ENCODE measurements at regions not wholly inside any gene's neighbourhood (a gene's known extent, or its start where the extent isn't known, plus 50 kb on each side); places are given as distances from the start of the nearest gene placed in this dataset.
"Not testable (repeated sequence)": the region's sequence is repeated elsewhere in the genome, so short reads cannot be mapped to it uniquely, and the experiment has no call there.

- H3K9ac ChIP-seq, H3K4me3 ChIP-seq, H3K27ac ChIP-seq, H3K27me3 ChIP-seq, H3K4me1 ChIP-seq, H3K36me3 ChIP-seq, H3K4me2 ChIP-seq, H4K20me1 ChIP-seq: not testable (repeated sequence)
- peaks cover 19 to 34% (median 25%) of the 10 kb centered on the region in 11 experiments for H3K9me3 ChIP-seq (replicated peaks in 1 of 11)
Measured at GRCh38 chr19:21668072-21668773, 99.2 kb downstream of the ZNF100 start.

DNA sequence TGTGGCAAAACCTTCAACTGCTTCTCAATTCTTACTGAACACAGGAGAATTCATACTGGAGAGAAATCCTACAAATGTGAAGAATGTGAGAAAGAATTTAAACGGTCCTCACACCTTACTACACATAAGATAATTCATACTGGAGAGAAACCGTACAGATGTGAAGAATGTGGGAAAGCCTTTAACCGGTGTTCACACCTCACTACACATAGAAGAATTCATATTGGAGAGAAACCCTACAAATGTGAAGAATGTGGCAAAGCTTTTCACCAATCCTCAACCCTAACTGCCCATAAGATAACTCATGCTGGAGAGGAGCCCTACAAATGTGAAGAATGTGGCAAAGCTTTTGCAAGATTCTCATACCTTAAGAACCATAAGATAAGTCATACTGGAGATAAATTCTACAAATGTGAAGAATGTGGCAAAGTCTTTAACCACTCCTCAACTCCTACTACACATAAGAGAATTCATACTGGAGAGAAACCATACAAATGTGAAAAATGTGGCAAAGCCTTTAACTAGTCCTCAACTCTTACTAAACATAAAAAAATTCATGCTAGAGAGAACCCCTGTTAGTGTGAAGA, 111.7 kb downstream of the ZNF100 start:
- H3K4me1 ChIP-seq = no peaks in the 10 kb centered on the region
- H3K27me3 ChIP-seq = no peaks in the 10 kb centered on the region
- no peak overlapping the region for H3K9ac ChIP-seq
- 0 out of 22 replicates have a peak, but pooled peaks cover 0 to 3% (median 0%) of the 10 kb centered on the region in 11 experiments for H3K36me3 ChIP-seq
- peaks cover 55 to 86% (median 68%) of the 10 kb centered on the region in 11 experiments for H3K9me3 ChIP-seq (replicated peaks in 1 of 11)
- no peak overlapping the region for H3K27ac ChIP-seq
- H3K4me2 ChIP-seq = no peak overlapping the region
- no peak overlapping the region for H3K4me3 ChIP-seq
- TF ChIP-seq Cebpa-rat (IDR thresholded peaks at IDR 0.05) = no peak
- no peaks in the 10 kb centered on the region for H4K20me1 ChIP-seq

DNA sequence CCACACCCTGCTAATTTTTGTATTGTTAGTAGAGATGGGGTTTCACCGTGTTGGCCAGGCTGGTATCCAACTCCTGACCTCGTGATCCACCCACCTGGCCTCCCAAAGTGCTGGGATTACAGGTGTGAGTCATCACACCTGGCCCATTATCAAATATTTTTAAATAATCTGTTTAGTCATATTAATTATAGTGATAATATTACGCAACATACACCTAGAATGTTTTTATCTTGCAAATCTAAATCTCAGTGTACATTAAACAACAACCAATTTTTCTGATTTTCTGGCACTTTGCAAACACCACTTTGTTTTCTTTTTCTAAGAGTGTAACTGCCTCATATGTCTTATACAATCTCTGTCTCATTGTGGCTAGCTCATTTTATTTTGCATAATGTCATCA, 115.9 kb downstream of the ZNF100 start:
- H3K4me3 ChIP-seq, H3K27me3 ChIP-seq, H3K9ac ChIP-seq, H3K4me2 ChIP-seq, H3K4me1 ChIP-seq, H3K36me3 ChIP-seq, H3K27ac ChIP-seq, H4K20me1 ChIP-seq: not testable (repeated sequence)
- peaks cover 55 to 78% (median 64%) of the 10 kb centered on the region in 11 experiments for H3K9me3 ChIP-seq (replicated peaks in 1 of 11)
- TF ChIP-seq Cebpa-rat (IDR thresholded peaks at IDR 0.05) = peak in 2 of 11 experiments; percentile 43 to 46; a peak in 2 of 22 replicates

- no peaks in the 10 kb centered on the region for H3K36me3 ChIP-seq
- no peak for TF ChIP-seq Cebpa-rat (IDR thresholded peaks at IDR 0.05)
- no peaks in the 10 kb centered on the region for H4K20me1 ChIP-seq
- peaks cover 0 to 12% (median 7%) of the 10 kb centered on the region in 11 experiments; a peak in 9 of 22 replicates for H3K9me3 ChIP-seq (replicated peaks in 1 of 11)
- no peaks in the 10 kb centered on the region for H3K4me1 ChIP-seq
- no peak overlapping the region for H3K27ac ChIP-seq
- H3K9ac ChIP-seq = no peak overlapping the region
- H3K4me3 ChIP-seq = no peak overlapping the region
- no peak overlapping the region for H3K4me2 ChIP-seq
- H3K27me3 ChIP-seq = no peaks in the 10 kb centered on the region
Measured at GRCh38 chr19:21638776-21639175, 128.6 kb downstream of the ZNF100 start.

- no peak overlapping the region for H3K4me2 ChIP-seq
- H3K9me3 ChIP-seq (replicated peaks in 1 of 11) = peaks cover 3 to 34% (median 22%) of the 10 kb centered on the region in 11 experiments; a peak in 17 of 22 replicates
- H3K4me3 ChIP-seq = no peak overlapping the region
- no peak for TF ChIP-seq Cebpa-rat (IDR thresholded peaks at IDR 0.05)
- H3K36me3 ChIP-seq = no peaks in the 10 kb centered on the region
- no peaks in the 10 kb centered on the region for H4K20me1 ChIP-seq
- H3K4me1 ChIP-seq = no peaks in the 10 kb centered on the region
- no peak overlapping the region for H3K9ac ChIP-seq
- no peaks in the 10 kb centered on the region for H3K27me3 ChIP-seq
- no peak overlapping the region for H3K27ac ChIP-seq
Measured at GRCh38 chr19:21626924-21627697, 121.7 kb downstream of the ZNF429 start.

DNA sequence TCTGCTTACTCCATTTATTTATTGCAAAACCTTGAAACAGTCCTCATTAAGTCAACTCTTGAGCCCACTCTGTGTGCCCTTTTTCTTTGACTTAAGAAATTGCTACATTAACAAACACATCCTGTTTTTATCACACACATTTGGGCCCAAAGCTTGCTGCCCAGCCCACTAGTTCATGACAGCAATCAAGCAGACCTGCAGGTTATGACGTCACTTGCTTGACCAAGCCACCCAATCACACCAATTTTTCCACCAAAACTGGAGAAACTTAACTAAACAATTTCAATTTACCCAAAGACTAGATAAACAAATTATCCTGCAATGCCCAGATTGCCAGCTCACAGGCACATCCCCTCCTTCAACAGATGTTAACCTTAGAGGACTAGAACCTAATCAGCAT, 120.7 kb downstream of the ZNF429 start:
- no peak overlapping the region for H3K27ac ChIP-seq
- H3K9ac ChIP-seq = no peak overlapping the region
- TF ChIP-seq Cebpa-rat (IDR thresholded peaks at IDR 0.05) = no peak
- no peak overlapping the region for H3K4me2 ChIP-seq
- no peaks in the 10 kb centered on the region for H3K36me3 ChIP-seq
- peaks cover 3 to 39% (median 22%) of the 10 kb centered on the region in 11 experiments; a peak in 17 of 22 replicates for H3K9me3 ChIP-seq (replicated peaks in 1 of 11)
- no peaks in the 10 kb centered on the region for H4K20me1 ChIP-seq
- no peaks in the 10 kb centered on the region for H3K27me3 ChIP-seq
- no peak overlapping the region for H3K4me3 ChIP-seq
- no peaks in the 10 kb centered on the region for H3K4me1 ChIP-seq

DNA sequence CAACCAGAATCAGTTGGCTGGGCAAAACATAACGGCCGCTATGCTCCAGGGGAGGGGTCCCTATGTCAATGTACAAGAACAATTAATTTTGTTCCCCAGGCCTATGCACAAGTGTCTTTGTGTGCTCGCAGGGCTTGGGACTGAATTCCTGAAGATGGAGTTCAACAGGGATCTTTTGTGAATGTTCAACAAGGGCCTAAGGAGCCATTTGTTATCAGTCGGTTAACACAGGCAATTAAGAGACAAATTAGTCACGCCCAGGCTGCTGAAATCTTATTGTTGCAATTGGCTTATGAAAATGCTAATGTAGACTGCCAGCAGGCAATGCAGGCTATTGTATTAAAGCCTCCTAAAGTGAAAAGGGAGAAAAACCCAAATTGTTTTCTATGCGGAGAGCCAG, 117.5 kb downstream of the ZNF429 start:
- no peaks in the 10 kb centered on the region for H3K4me1 ChIP-seq
- peaks cover 0 to 31% (median 16%) of the 10 kb centered on the region in 11 experiments; a peak in 11 of 22 replicates for H3K9me3 ChIP-seq (replicated peaks in 1 of 11)
- no peaks in the 10 kb centered on the region for H3K27me3 ChIP-seq
- no peak overlapping the region for H3K9ac ChIP-seq
- no peaks in the 10 kb centered on the region for H4K20me1 ChIP-seq
- no peak overlapping the region for H3K4me2 ChIP-seq
- TF ChIP-seq Cebpa-rat (IDR thresholded peaks at IDR 0.05) = no peak
- no peak overlapping the region for H3K4me3 ChIP-seq
- H3K27ac ChIP-seq = no peak overlapping the region
- H3K36me3 ChIP-seq = no peaks in the 10 kb centered on the region

DNA sequence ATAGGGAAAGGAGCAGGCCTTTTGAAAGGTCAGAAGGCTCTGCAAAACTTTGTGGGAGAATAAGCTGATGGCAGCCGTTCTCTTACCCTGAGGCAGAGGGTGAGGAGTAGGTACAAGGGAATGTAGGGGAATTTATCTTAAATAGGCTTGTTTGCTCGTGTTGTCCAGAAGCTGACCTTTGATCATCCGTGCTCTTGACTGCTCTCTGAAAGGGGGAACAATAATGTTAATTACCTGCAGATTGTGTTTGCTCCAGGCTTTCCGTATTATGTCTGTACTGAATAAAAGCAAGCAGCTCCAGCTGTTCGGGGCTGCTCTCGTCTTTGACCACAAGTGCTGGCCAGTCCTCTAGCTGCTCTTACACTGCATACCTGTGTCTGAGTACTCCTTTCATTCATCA, 116.3 kb downstream of the ZNF429 start:
- no peaks in the 10 kb centered on the region for H4K20me1 ChIP-seq
- H3K9ac ChIP-seq = no peak overlapping the region
- no peak overlapping the region for H3K27ac ChIP-seq
- H3K36me3 ChIP-seq = no peaks in the 10 kb centered on the region
- TF ChIP-seq Cebpa-rat (IDR thresholded peaks at IDR 0.05) = no peak
- peaks cover 0 to 34% (median 17%) of the 10 kb centered on the region in 11 experiments; a peak in 14 of 22 replicates for H3K9me3 ChIP-seq (replicated peaks in 1 of 11)
- H3K4me1 ChIP-seq = no peaks in the 10 kb centered on the region
- no peak overlapping the region for H3K4me3 ChIP-seq
- no peak overlapping the region for H3K4me2 ChIP-seq
- no peaks in the 10 kb centered on the region for H3K27me3 ChIP-seq

DNA sequence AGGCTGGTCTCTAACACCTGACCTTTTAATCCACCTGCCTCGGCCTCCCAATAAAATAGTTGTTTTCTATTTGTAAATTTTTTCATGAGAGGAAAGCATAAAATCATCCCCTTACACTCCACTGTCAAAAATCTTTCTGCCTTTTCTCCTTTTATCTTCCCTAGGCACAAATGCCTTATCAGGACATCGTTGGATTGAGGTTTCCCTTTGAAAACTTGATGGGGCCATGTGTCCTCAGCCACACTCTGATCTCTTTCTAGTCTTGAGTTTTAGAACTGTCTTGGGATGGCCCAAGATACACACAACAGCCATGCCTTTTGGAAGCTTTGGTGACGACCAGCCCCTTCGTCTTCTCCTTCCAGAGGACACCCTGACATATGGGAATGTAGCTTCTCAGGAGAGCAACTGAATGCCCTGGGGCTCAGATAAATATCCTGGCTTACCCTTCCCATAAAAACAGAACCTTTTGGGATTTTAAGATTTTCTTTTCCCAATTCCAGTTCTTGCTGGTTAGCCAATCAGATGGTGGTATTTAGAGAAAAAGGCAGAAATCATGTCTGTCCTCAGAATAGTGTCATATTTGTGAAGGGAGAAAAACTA, 112.4 kb downstream of the ZNF429 start:
- H3K9ac ChIP-seq = no peak overlapping the region
- peaks cover 13 to 58% (median 37%) of the 10 kb centered on the region in 11 experiments; a peak in 20 of 22 replicates for H3K9me3 ChIP-seq (replicated peaks in 1 of 11)
- H4K20me1 ChIP-seq = no peaks in the 10 kb centered on the region
- H3K36me3 ChIP-seq = no peaks in the 10 kb centered on the region
- H3K27ac ChIP-seq = no peak overlapping the region
- no peaks in the 10 kb centered on the region for H3K4me1 ChIP-seq
- H3K4me3 ChIP-seq = no peak overlapping the region
- TF ChIP-seq Cebpa-rat (IDR thresholded peaks at IDR 0.05) = no peak
- no peaks in the 10 kb centered on the region for H3K27me3 ChIP-seq
- H3K4me2 ChIP-seq = no peak overlapping the region

GRCh38 chr19:21614776-21615175, 109.4 kb downstream of the ZNF429 start:
- H3K4me1 ChIP-seq, H3K36me3 ChIP-seq, H3K9ac ChIP-seq, H4K20me1 ChIP-seq, H3K27me3 ChIP-seq, H3K27ac ChIP-seq, H3K4me2 ChIP-seq, H3K4me3 ChIP-seq: not testable (repeated sequence)
- peaks cover 13 to 50% (median 37%) of the 10 kb centered on the region in 11 experiments; a peak in 20 of 22 replicates for H3K9me3 ChIP-seq (replicated peaks in 1 of 11)

DNA sequence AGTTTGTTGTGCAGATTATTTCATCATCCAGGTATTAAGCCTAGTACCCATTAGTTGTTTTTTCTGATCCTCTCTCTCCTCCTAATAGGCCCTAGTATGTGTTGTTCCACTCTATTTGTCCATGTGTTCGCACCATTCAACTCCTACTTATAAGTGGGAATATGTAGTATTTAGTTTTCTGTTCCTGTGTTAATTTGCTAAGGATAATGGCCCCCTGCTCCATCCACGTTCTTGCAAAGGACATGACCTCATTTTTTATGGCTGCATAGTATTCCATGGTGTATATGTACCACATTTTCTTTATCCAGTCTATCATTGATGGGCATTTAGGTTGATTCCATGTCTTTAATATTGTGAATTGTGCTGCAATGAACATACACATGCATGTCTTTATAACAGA, 107.8 kb downstream of the ZNF429 start:
- not testable (repeated sequence) for H3K4me2 ChIP-seq, H3K27me3 ChIP-seq, H3K4me1 ChIP-seq, H4K20me1 ChIP-seq, H3K36me3 ChIP-seq, H3K9ac ChIP-seq, H3K27ac ChIP-seq, H3K4me3 ChIP-seq
- H3K9me3 ChIP-seq (replicated peaks in 1 of 11) = peaks cover 11 to 49% (median 37%) of the 10 kb centered on the region in 11 experiments; a peak in 20 of 22 replicates
